ENCODE measurements at regions not wholly inside any gene's neighbourhood (a gene's known extent, or its start where the extent isn't known, plus 50 kb on each side); places are given as distances from the start of the nearest gene placed in this dataset.

DNA sequence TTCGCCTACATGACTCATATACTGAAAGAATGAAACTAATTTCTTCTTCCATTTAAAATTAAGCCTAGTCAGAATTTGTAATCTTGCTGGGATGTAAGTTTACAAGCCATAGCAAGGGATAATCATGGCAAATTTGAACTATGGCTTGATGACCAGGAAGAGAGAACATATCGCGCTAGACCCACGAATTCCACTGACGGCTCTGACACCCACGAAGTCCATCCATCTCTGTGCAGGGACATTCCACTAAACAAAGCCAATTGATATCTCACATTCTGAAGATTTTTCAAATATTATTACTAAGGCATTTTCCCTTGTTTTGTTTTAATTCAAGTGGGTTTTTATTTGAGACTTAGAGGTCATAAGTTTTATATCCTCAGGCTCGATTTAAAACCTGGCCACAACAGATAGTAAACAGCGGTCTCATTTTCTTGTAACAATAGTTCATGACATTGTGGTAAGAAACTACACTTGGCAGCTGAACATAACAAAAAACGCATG is 113.0 kb downstream of the QPCT start:
- WGBS, 5 donors, result 74 to 89% (median 85%) methylated on average over 9 of the region's 9 CpGs
- DNase-seq, result no peak
- H3K27ac ChIP-seq, result peak overlapping the region in 3 of 8 donors; percentile 36 to 73 (median 47)
- no peaks in the 10 kb centered on the region for H3K36me3 ChIP-seq
- H3K27me3 ChIP-seq (replicated peaks in 1 of 7), result no peaks in the 10 kb centered on the region
- H3K9me3 ChIP-seq, result no peaks in the 10 kb centered on the region
- no peak overlapping the region for H3K4me3 ChIP-seq
- H3K4me1 ChIP-seq, result peaks cover 8 to 30% (median 14%) of the 10 kb centered on the region in 6 donors
- intact Hi-C loops (cut with DNase I; ENCODE audit: low total_unique reads), result no loop called here
- TF ChIP-seq, protein P1, sequence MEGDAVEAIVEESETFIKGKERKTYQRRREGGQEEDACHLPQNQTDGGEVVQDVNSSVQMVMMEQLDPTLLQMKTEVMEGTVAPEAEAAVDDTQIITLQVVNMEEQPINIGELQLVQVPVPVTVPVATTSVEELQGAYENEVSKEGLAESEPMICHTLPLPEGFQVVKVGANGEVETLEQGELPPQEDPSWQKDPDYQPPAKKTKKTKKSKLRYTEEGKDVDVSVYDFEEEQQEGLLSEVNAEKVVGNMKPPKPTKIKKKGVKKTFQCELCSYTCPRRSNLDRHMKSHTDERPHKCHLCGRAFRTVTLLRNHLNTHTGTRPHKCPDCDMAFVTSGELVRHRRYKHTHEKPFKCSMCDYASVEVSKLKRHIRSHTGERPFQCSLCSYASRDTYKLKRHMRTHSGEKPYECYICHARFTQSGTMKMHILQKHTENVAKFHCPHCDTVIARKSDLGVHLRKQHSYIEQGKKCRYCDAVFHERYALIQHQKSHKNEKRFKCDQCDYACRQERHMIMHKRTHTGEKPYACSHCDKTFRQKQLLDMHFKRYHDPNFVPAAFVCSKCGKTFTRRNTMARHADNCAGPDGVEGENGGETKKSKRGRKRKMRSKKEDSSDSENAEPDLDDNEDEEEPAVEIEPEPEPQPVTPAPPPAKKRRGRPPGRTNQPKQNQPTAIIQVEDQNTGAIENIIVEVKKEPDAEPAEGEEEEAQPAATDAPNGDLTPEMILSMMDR (IDR thresholded peaks at IDR 0.05 in 8 of 11, conservative IDR thresholded peaks at IDR 0.05 in 3 of 11), result no peak
- TF ChIP-seq POLR2A (IDR thresholded peaks at IDR 0.05) (no peak), POLR2AphosphoS5 (IDR thresholded peaks at IDR 0.05) (no peak)

DNA sequence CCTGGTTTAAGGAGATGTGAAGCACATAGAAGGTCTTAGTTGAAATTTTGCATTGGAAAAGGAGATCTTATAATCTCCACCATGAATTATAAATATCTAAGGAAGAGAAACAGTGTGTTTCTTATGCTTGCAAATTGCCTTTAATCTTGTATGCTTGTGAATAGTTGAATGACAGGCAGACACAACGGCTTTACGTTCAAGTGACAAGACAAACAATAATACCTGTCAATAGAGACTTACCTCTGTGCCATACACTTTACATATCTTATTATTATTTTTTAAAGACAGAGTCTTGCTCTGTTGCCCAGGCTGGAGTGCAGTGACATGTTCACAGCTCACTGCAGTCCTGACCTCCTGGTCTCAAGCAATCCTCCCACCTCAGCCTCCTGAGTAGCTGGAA is 113.7 kb downstream of the QPCT start:
- no peaks in the 10 kb centered on the region for H3K27me3 ChIP-seq (replicated peaks in 1 of 7)
- H3K4me1 ChIP-seq, result peaks cover 8 to 30% (median 14%) of the 10 kb centered on the region in 6 donors
- H3K4me3 ChIP-seq, result no peak overlapping the region
- WGBS, 5 donors, result 95 to 97% (median 96%) methylated on average over 2 of the region's 2 CpGs
- intact Hi-C loops (cut with DNase I; ENCODE audit: low total_unique reads), result no loop called here
- no peaks in the 10 kb centered on the region for H3K9me3 ChIP-seq
- H3K36me3 ChIP-seq, result no peaks in the 10 kb centered on the region
- TF ChIP-seq POLR2A (IDR thresholded peaks at IDR 0.05), result no peak
- no peak for TF ChIP-seq POLR2AphosphoS5 (IDR thresholded peaks at IDR 0.05)
- TF ChIP-seq, protein P1 (IDR thresholded peaks at IDR 0.05 in 8 of 11, conservative IDR thresholded peaks at IDR 0.05 in 3 of 11), result no peak
- H3K27ac ChIP-seq, result no peak overlapping the region
- no peak for DNase-seq

DNA sequence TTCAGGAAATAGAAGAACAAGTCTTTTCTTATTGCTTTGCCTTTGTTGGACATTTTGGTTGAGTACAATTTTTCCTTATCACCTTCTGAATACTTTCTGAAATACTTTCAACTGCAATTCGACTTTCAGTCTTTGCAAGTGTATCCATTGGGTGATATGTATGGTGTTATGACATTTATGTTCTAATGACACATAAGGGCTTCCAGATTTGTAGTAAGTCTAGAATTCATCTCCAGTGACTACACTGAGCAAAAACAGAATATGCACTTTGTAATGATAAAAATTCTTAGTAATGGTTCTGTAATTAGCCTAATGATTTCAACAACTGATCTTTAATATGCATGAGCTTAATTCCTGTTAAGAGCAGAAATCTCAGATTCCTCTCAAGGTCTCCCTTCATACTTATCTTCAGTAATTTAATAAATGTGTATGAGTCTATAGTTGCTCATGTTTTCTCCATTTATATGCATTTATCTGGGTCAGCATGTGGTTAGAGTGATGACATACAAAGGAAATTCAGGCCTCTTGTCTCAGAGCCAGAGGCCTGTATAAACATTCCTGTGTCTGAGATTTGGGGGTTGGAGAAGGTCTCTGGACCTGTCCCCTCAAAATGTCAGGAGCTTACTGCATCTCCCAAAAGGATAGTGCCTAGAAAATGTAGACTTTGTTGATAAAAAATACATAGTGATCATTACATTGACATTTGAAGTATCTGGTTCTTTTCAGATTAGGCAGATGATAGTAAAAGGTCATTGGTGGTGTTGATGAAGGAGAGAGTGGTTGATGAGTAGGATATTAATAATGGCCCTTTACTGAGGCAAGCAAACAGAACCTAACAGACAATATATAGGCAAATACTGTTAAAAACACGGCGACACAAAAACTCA is 114.9 kb downstream of the QPCT start:
- Histone ChIP-seq H3K36me3 (no peaks in the 10 kb centered on the region), H3K9me3 (no peaks in the 10 kb centered on the region), H3K27ac (peak overlapping the region in 6 of 8 donors; percentile 23 to 69 (median 54)), H3K27me3 (replicated peaks in 1 of 7) (no peaks in the 10 kb centered on the region), H3K4me3 (no peak overlapping the region), H3K4me1 (peaks cover 8 to 30% (median 14%) of the 10 kb centered on the region in 6 donors)
- TF ChIP-seq, protein P1 (IDR thresholded peaks at IDR 0.05 in 8 of 11, conservative IDR thresholded peaks at IDR 0.05 in 3 of 11), result no peak
- TF ChIP-seq POLR2A (IDR thresholded peaks at IDR 0.05) (no peak), POLR2AphosphoS5 (IDR thresholded peaks at IDR 0.05) (no peak)
- 81 to 93% (median 90%) methylated on average over 3 of the region's 3 CpGs for WGBS, 5 donors
- no peak for DNase-seq
- intact Hi-C loops (cut with DNase I; ENCODE audit: low total_unique reads), result no loop called here

DNA sequence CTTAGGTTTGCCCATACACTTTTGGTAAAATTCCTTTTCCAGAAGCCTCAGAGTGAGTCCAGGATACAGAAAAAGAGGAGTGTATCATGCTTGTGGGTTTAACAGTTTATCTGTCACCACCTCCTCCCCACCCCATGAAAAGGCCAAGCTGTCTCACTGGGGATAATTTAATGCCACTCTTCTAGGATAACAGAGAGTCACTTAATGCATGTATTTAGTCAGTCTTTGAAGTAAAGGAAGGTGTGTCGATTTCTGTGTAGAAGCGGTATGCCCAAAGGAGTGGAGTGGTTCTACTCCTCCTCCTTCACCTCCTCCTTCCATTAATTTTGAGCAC is 116.4 kb downstream of the QPCT start:
- no peak for DNase-seq
- H3K9me3 ChIP-seq, result no peaks in the 10 kb centered on the region
- peak overlapping the region in 6 of 8 donors; percentile 39 to 69 (median 54) for H3K27ac ChIP-seq
- no peak overlapping the region for H3K4me3 ChIP-seq
- TF ChIP-seq, protein P1 (IDR thresholded peaks at IDR 0.05 in 8 of 11, conservative IDR thresholded peaks at IDR 0.05 in 3 of 11), result no peak
- TF ChIP-seq POLR2A (IDR thresholded peaks at IDR 0.05), result no peak
- no peak for TF ChIP-seq POLR2AphosphoS5 (IDR thresholded peaks at IDR 0.05)
- 82 to 97% (median 90%) methylated on average over 2 of the region's 2 CpGs for WGBS, 5 donors
- H3K36me3 ChIP-seq, result no peaks in the 10 kb centered on the region
- intact Hi-C loops (cut with DNase I; ENCODE audit: low total_unique reads), result no loop called here
- H3K4me1 ChIP-seq, result peaks cover 8 to 30% (median 14%) of the 10 kb centered on the region in 6 donors
- no peaks in the 10 kb centered on the region for H3K27me3 ChIP-seq (replicated peaks in 1 of 7)
